ENCODE measurements at regions not wholly inside any gene's neighbourhood (a gene's known extent, or its start where the extent isn't known, plus 50 kb on each side); places are given as distances from the start of the nearest gene placed in this dataset.
"Not testable (repeated sequence)": the region's sequence is repeated elsewhere in the genome, so short reads cannot be mapped to it uniquely, and the experiment has no call there.

DNA sequence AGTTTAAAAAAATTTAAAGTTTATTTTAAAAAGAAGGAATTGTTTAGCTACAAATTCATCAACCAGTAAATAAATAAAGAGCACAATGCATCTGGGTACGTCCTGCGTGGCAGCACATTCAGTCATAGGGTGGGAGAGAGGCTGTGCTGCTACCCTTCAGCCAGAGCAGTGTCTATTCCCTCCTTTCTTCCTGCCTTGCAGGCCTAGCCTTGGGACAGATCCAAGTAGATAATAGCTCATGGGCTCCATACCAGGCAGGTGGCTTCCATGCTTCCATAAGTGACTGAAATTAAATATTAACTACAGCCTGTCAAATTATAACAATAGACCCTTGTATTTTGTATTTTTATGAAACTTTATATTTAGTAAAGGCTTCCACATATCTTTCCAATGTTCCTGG is 408.3 kb upstream of the RGMB start:
- in situ Hi-C loops (cut with MboI; ENCODE audit: low pct_unique_long_range_greater_than_20kb, low sequenced_read_pairs, unreplicated experiment): no loop called here
- no peak for DNase-seq (ENCODE audit: low spot score)
- TF ChIP-seq, protein P1, sequence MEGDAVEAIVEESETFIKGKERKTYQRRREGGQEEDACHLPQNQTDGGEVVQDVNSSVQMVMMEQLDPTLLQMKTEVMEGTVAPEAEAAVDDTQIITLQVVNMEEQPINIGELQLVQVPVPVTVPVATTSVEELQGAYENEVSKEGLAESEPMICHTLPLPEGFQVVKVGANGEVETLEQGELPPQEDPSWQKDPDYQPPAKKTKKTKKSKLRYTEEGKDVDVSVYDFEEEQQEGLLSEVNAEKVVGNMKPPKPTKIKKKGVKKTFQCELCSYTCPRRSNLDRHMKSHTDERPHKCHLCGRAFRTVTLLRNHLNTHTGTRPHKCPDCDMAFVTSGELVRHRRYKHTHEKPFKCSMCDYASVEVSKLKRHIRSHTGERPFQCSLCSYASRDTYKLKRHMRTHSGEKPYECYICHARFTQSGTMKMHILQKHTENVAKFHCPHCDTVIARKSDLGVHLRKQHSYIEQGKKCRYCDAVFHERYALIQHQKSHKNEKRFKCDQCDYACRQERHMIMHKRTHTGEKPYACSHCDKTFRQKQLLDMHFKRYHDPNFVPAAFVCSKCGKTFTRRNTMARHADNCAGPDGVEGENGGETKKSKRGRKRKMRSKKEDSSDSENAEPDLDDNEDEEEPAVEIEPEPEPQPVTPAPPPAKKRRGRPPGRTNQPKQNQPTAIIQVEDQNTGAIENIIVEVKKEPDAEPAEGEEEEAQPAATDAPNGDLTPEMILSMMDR (IDR thresholded peaks at IDR 0.05; ENCODE audit: extremely low read depth, insufficient read depth, missing control alignments): no peak

DNA sequence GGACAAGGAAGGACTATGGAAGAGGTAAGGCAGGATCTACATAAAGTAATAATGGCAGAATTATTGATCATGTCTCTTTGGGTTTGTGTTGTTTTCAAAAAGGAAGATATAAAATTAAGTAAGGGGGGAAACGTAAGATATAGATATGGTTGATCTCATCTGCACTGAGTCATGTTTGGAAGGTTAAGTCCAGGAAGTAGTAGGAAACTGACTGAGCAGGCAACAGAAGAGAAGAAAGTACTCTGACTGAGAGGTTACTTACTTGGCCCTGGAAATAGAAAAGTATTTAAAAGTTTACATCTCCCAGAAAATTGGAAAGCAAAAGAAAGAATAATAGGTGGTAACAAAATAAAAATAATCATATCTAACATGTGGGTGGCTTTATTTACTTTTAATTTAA is 405.3 kb upstream of the RGMB start:
- TF ChIP-seq, protein P1 (IDR thresholded peaks at IDR 0.05; ENCODE audit: extremely low read depth, insufficient read depth, missing control alignments): no peak
- no peak for DNase-seq (ENCODE audit: low spot score)
- in situ Hi-C loops (cut with MboI; ENCODE audit: low pct_unique_long_range_greater_than_20kb, low sequenced_read_pairs, unreplicated experiment): no loop called here

DNA sequence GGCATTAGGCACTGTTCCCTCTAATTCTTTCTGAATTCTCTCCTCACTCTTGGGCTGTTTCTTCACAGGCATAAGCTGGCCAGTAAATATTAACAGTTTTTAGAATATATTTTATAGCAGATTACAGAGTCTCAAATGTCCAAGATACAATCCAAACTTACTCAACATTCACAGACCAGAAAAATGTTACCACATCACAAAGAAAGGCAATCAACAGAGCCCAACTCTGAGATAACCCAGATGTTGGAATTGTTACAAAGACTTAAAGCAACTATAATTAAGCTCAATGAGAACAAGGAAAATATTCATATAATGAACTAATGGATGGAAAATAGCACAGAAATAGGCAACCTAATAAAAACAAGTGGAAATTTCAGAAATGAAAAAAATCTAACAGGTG is 401.1 kb upstream of the RGMB start:
- no peak for DNase-seq (ENCODE audit: low spot score)
- in situ Hi-C loops (cut with MboI; ENCODE audit: low pct_unique_long_range_greater_than_20kb, low sequenced_read_pairs, unreplicated experiment): no loop called here
- TF ChIP-seq, protein P1 (IDR thresholded peaks at IDR 0.05; ENCODE audit: extremely low read depth, insufficient read depth, missing control alignments): no peak

DNA sequence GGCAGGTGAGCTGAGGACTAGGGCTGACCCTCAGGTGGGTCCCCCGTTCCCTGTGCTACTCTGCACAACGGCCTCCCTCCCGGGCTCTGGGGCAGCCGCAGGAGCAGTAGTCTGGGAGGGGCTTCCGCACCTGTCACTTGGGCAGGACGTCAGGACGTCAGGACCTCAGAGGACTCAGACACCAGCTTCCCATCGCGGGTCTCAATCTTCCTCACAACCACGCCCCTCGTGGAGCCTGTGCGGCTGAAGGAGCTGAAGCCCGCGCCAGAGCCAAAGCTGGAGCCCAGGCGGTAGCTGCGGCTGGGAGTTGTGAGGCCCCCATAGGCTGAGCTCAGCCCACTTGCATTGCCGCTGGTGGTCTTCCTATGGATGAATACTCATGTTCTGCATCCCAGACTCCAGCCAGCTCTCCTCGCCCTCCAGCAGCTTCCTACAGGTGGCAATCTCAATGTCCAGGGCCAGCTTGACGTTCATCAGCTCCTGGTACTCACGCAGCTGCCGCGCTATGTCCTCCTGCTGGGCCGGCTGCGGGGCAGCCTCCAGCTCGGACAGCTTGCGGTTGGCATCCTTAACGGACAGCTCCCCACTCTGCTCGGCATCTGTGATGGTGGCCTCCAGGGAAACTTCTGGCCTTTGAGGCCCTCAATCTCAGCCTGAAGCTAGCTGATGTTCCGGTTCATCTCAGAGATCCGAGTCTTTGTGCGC is 381.4 kb upstream of the RGMB start:
- TF ChIP-seq, protein P1 (IDR thresholded peaks at IDR 0.05; ENCODE audit: extremely low read depth, insufficient read depth, missing control alignments): no peak
- no peak for DNase-seq (ENCODE audit: low spot score)
- in situ Hi-C loops (cut with MboI; ENCODE audit: low pct_unique_long_range_greater_than_20kb, low sequenced_read_pairs, unreplicated experiment): no loop called here

DNA sequence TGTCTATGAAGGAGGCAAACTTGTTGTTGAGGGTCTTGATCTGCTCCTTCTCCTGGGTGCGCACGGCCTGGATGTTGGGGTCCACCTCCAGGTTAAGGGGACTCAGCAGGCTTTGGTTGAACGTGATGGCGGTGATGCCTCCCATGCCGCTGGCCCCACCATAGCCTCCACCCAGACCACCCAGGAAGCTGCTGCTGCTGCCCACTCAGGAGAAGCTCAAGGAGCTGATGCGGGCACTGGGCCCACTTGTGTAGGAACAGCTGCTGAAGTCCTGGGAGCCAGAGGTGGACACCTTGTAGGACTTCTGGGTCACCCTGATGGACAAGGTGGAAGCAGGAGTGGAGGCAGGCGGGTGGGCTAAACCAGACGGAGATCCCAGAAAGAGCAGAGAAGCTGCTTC is 380.3 kb upstream of the RGMB start:
- DNase-seq (ENCODE audit: low spot score); in situ Hi-C loops (cut with MboI; ENCODE audit: low pct_unique_long_range_greater_than_20kb, low sequenced_read_pairs, unreplicated experiment): not testable (repeated sequence)

DNA sequence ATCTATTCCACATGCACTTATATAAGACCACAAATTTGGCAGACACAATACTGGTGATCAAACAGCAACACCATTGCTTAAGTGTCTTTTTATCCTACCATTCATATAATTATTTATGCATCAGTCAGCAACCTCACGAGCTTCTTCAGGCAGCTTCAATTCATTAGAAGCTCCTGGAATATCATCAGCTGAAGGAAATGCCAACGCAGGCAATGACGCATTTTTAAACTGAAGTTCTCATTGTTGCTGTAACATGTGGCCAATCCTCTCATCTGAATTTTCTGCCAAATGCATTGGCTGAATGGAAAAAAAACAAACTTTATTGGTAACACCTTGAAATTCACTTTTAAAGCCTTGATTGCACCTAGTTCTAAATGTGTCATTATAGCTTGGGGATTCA is 376.4 kb upstream of the RGMB start:
- in situ Hi-C loops (cut with MboI; ENCODE audit: low pct_unique_long_range_greater_than_20kb, low sequenced_read_pairs, unreplicated experiment): no loop called here
- TF ChIP-seq, protein P1 (IDR thresholded peaks at IDR 0.05; ENCODE audit: extremely low read depth, insufficient read depth, missing control alignments): no peak
- DNase-seq (ENCODE audit: low spot score): no peak

DNA sequence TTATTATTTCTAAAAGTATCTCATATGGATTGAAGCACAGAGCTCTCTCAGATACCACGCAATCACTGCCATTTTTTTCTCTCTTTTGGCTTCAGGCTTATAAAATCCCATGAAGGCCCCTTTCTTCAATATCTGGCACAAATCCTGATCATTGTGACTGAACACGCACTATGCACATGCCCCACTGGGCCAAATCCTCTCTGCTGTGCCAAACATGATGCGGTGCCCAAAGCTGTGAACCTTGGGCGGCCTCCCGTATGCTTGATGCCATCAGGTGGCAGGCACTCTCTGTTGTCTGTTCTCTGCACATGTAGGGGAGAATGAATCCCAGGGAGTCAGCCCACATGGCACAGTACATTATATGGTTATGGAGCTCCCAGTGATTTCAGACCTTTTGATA is 375.0 kb upstream of the RGMB start:
- TF ChIP-seq, protein P1 (IDR thresholded peaks at IDR 0.05; ENCODE audit: extremely low read depth, insufficient read depth, missing control alignments): no peak
- in situ Hi-C loops (cut with MboI; ENCODE audit: low pct_unique_long_range_greater_than_20kb, low sequenced_read_pairs, unreplicated experiment): no loop called here
- no peak for DNase-seq (ENCODE audit: low spot score)

Measured in GM13977 (cell line).